Adrenal gland (tissue), 5 donors: ENCODE measurements at regions not wholly inside any gene's neighbourhood (a gene's known extent, or its start where the extent isn't known, plus 50 kb on each side); places are given as distances from the start of the nearest gene placed in this dataset.

ENCODE experiments used
- CTCF ChIP-seq, 6 experiments: fragments of 450-650 bp in 4 of 6; fragments of 200-600 bp in 2 of 6; sonication (generic) in 1 of 6; IDR thresholded peaks; 1 replicate in 5 of 6; 2 replicates in 1 of 6; pipeline versions ENCODE4 v1.5.1 to v1.8.0; 2016 to 2021; ENCODE audit warnings: antibody characterized with exemption in 6 of 6, mild to moderate bottlenecking in 2 of 6, moderate library complexity in 1 of 6
- POLR2A ChIP-seq, 2 donors: fragments of 450-650 bp; IDR thresholded peaks; one replicate each; pipeline ENCODE4 v1.6.1; 2017; ENCODE audit warnings: antibody characterized with exemption in 2 of 2, mild to moderate bottlenecking in 2 of 2, moderate library complexity in 1 of 2
- donor health status: DM: no; HTN: no; CAD: no.

GRCh38 chr3:40652072-40652471 is 127.3 kb downstream of the ZNF621 start:
- TF ChIP-seq CTCF (IDR thresholded peaks at IDR 0.05) (no peak), POLR2A (IDR thresholded peaks at IDR 0.05) (no peak)
